ENCODE measurements at regions not wholly inside any gene's neighbourhood (a gene's known extent, or its start where the extent isn't known, plus 50 kb on each side); places are given as distances from the start of the nearest gene placed in this dataset.

DNA sequence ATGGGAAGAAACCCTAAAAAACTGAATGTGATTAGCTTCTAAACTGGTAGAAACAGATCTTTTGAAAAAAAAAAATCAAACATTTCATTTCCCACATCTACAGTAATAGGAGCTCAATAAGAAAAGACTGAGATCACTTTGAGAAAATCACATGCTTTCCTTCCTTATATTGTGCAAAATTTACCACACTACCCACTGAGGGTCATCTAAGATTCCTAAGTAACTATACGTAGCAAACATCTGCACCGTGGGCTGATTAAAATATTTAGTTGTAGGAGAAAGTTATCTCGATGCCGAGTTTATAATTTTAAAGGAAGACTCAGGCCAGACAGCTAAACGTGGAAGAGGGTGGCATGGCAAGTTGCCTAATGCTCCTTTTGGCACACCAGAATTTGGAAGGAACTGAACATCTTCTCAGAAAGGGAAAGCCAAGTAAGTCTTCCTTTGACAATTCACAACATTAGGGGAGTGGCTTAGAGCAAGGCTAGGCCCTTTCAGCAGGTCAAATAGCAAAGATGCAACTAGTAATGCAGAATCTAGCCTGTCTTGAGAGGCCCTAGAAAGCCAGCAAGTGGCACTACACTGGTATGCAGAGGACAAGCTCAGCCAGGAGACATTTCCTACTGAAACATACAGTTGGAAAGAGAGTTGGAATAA lies 128.0 kb downstream of the TMA16 start:
- no peak for DNase-seq

DNA sequence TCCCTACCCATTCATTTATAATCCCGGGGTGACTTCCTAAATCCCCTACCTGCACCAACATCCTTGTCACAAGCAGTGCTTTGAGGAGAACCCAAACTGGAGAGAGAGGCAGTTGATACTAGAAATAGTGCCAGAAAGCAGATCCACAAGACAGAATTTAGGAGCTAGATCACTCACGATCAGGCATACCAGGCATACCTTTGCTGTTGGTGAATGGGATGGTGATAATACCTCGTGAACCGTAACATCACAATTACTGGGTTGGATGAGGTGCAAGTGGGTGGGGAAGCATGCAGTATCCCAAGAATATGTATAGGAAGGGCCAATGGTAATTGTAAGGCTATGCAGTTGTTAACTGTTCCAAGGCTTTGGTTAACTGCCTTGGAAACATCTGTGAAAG lies 129.3 kb downstream of the TMA16 start:
- DNase-seq = no peak

- DNase-seq = no peak
Measured at GRCh38 chr4:163624727-163625126, 130.2 kb downstream of the TMA16 start.

DNA sequence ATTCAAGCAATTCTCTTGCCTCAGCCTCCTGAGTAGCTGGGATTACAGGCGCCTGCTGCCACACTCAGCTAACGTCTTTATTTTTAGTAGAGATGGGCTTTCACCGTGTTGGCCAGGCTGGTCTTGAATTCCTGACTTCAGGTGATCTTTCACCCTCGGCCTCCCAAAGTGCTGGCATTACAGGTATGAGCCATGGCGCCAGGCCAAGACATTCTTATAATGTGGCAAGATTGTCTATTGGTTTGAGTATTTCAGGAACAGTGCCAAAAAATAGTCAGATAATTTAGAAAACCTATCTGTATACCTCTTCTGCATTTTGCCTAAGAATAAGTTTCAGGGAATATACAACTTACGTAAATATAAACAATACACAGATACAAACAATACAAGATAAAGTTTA lies 136.8 kb downstream of the TMA16 start:
- DNase-seq = no peak

GRCh38 chr4:163638909-163639308 lies 144.4 kb downstream of the TMA16 start:
- DNase-seq = no peak

DNA sequence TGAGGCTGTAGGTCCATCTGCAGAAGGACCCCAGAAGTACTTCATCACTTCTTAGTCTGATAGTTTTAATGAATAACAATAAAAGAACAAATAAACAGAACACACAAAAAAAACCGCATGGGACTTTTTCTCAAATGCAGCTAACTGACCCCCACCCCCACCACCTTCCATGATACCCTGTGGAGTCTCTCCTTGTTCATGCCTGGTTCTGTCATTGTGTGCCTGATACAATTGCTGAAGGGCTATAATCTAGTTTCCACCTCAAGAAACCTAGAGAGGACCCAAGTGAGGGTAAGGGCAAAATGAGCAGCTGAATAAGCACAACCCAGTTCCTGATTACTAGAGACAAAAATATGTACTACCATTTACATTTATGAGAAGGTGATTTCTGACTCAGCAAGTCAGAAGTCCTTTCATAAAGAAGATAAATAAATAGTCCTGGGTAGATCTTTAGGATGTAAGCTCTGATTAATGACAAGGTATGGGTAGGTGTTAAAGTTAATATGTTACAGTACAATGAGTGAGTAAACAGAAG lies 155.1 kb downstream of the TMA16 start:
- no peak for DNase-seq

- no peak for DNase-seq
Measured at GRCh38 chr4:163651761-163652160, 157.3 kb downstream of the TMA16 start.

GRCh38 chr4:163654621-163655020 lies 160.1 kb downstream of the TMA16 start:
- DNase-seq = no peak

DNA sequence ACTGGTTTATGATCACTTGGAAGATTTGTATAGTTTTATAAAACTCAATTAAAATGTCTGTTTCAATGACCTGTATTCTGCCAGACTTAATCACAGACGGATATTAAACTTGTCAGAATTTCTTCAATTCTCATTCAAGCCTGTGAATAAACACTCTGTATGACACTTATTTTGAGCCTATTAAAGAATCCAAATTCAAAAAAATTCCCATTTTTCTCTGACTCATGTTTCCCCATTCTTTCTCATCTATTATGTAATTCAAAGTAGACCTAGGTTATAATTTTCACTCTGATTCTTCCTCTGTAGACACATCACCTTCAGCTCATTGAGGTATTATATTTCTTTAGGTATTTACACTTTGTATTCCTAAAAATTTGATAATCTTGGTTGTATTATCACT lies 166.1 kb downstream of the TMA16 start:
- DNase-seq = no peak

DNA sequence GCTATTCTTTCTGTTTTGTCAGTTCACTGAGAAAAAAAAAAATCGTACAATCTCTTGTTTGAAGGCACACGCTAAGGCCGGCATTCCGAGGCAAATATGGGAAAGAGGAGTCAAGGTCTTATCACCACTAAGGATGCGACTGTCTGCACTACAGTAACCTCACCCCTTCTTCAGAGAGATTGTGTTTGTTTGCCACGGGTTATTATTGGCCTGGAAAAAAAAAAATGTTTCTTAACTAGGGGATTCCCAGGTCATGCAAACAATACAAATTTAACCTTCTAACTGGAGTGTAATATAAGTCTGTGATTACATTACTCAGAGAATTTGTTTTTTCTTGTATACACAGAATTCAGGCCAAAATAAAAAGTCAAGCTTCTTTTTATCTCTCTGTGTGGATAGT lies 168.3 kb downstream of the TMA16 start:
- no peak for DNase-seq

DNA sequence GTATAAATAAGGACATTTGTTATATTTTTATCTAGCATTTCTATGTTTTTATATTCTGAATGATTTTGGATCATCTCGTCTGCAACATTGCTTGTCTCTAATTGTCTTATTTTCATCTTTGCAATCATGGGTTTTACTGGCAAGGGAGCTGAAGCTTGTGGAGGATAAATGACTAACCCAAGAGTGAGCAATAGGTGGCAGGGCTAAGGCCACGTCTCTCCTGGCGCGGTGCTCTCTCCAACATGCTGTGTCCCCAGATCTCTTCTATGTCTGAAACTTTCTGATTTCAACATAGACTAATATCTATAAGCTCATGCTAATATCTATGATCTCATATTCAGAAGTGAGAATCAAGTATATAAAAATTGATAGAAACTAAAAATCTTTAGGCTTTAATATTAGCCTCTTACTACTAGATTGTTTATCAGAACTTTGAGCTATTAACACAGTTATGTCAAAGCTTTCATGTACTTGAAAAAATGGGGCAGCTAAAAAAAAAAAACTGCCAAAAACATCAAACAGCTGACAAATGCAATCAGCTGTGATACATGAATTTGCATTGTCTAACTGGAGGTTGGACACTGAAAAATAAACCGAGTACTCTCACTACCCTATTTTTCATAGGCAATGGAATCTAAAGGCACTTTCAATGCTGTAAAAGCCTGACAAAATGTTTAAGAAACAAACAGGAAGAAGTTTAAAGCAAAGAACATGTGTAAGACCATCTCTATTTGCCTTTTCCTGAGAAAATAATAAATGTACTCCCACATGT lies 169.2 kb downstream of the TMA16 start:
- DNase-seq = no peak

DNA sequence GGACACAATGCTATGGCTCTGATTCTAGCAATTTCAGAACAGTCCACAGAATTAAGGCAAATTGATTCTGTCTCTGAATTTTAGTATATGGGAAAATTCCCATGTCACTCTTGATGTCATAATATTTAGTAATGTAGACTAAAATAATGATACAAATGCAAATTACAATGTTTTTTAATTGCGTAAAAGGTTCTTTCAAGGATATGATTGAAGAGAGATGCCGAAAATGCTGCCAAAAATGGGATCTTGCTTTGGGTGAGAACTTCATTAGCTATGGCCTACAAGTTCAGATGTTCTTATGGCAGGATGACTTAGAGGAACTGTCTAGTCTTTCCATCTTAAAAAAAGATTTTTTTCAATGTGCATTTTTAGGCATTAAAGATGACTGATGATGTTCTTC lies 170.6 kb downstream of the TMA16 start:
- no peak for DNase-seq

DNA sequence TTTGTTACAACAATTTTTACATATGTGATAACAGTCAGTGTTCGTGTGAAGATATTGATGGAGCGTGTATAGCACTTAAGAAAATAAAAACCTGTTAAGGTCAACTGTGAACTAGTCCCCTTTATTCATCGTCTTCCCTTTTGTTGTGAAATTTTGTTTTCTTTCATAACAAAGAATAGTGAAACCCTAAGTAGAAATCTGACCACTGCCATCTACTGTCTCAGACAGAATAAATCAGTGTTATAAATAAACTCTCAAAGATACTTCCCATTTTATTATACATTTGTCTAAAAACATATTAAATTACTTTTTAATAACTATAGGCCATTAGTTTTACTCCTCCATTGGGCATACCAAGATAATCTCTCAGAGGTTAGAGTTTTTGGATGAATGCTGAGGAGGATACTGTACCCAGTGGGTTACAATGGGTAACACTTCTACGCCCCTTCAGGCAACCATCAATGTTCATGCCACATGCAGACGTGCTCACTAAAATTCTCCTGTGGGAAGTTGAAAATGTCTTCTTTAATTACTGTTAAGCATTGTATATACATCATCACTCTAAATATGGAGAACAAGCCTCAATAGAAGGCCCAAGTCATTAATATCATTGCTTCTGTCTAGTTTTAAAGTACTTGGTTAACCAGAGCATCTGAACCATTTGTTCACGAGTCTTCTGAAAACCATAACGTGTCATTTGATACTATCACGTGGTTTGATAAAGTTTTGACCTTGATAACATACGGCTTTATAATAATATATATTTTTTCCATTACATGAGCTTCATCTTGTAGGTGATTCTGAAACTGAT lies 171.2 kb downstream of the TMA16 start:
- no peak for DNase-seq

GRCh38 chr4:163666332-163666873 lies 171.9 kb downstream of the TMA16 start:
- no peak for DNase-seq

DNA sequence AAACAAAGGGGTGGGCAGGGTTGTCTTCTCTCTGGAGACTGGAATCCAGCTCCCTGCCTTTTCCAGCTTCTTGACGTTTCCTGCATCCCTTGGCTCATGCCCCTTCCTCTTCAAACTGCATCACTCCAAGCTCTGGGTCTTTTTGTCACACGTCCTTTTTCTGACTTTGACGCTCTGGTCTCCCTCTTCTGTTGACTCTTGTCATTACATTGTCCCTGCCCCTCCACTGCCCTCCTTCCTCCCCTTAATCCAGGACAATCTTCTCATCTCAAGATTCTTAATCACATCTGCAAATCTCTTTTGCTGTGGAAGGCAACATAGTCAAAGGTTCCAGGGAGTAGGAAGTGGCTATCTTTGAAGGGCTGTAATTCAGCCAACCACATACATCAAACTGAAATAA lies 178.3 kb downstream of the TMA16 start:
- DNase-seq = no peak

DNA sequence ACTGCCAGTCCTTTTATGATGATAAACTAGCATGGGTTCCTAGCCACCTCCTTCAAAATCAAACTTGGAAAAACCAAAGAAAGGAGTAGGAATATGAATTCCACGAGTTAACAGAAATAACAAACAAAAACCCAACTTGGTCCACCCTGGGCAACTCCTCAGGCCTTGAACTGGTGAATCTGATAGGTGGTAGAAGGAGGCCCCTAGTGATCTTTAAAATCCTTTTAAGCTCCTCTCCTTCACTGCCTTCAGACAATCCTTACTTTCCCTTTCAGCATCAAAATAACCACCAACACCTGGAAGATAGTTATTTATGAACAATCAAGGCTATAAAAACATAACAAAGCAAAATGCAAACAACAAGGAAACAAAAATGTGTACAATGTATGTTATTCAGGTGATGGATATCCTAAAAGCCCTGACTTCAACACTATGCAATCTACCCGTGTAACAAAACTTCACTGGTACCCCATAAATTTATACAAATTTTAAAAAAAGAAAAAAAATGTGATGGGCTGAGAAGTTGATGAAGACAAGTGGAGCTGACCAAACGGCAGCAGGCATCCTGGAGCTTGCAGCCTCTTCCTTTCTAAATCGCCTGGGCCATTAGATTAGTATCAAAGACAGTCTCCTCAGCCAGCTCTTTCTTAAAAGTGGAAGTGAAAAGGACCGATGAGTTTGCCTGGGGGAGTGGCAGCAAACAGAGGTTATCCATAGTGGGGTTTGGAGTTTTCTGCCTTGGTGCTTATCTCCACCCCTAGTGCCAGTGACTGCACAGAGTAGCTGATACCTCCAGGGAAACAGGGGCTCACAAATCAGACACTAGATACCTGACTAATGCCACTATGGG lies 179.6 kb downstream of the TMA16 start:
- DNase-seq = no peak

- no peak for DNase-seq
Measured at GRCh38 chr4:163679189-163679588, 184.7 kb downstream of the TMA16 start.

DNA sequence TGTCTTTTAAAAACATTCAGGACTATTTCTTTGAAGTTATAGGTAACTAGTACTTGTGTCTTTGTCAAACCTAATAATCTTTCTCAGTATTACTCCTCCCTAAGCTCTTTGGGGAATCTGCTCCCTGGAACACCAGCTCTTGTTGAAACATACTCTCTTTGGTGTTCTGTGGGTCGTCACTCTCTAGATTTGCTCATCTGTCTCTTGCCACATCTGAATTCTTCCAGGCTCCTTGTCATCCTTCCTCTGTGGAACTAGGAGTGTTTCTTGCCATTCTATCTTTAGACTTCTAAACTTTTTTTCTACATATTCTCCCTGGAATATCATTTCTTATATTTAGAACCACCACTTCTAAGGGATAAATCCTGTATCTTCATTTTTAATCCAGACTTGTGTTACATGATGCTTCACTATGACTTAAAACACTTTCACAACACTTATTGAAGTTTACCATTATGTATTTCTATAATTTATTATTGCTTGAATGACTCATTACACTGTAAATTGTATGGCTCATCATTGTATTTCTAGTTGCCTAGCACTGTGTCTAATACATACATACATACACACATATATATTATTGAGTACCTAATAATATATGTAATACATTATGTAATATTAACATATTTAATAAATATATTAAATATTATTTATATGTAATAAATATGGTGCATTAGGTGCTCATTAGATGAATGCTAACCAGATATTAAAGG lies 186.1 kb downstream of the TMA16 start:
- no peak for DNase-seq

- no peak for DNase-seq
Measured at GRCh38 chr4:163681208-163681821, 186.8 kb downstream of the TMA16 start.

DNA sequence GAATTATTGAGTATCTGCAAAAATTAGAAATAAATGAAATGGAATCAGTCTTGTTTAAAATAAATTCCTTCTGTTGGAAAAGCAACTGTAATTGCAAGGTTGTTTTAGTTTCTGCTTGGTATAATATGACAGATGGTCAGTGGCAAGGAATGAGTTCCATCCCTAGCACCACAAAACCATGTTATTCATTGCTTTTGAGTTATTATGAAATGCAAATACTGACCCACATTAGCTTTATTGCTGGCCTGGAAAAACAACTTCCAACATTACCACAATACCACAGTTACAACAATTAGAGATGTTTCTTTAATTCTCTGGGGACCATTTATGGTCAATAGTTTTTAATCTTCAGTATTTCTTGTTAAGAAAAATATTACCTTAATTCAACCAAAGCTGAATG lies 194.4 kb downstream of the TMA16 start:
- no peak for DNase-seq
